Epithelial cell of esophagus (primary cell): ENCODE measurements at regions not wholly inside any gene's neighbourhood (a gene's known extent, or its start where the extent isn't known, plus 50 kb on each side); places are given as distances from the start of the nearest gene placed in this dataset.

Experiments
- DNase-seq: peaks from one replicate; pipeline ENCODE4 v3.0.0; 2010; ENCODE audit warnings: low read depth
- H3K4me3 ChIP-seq: 2 replicates; pipeline ENCODE4 v1.5.1; 2011; ENCODE audit warnings: mild to moderate bottlenecking, low read length, control low read depth
- CTCF ChIP-seq: IDR thresholded peaks from 2 replicates; pipeline ENCODE4 v1.5.1; 2011; ENCODE audit warnings: low read depth, mild to moderate bottlenecking, low read length, control low read depth, inconsistent platforms; ENCODE audit not compliant: insufficient read depth; ENCODE audit errors: missing control alignments

- DNase-seq = no peak
- TF ChIP-seq CTCF = no peak
- H3K4me3 ChIP-seq = no peak overlapping the region
Observed at GRCh38 chr12:85679296-85679695, 156.9 kb downstream of the RASSF9 start.

GRCh38 chr12:85680881-85681280 lies 155.3 kb downstream of the RASSF9 start:
- DNase-seq = no peak
- no peak overlapping the region for H3K4me3 ChIP-seq
- no peak for TF ChIP-seq CTCF

- TF ChIP-seq CTCF = no peak
- no peak overlapping the region for H3K4me3 ChIP-seq
- peak; percentile 50 for DNase-seq
Observed at GRCh38 chr12:85681333-85681732, 154.9 kb downstream of the RASSF9 start.

- no peak for DNase-seq
- H3K4me3 ChIP-seq = no peak overlapping the region
- TF ChIP-seq CTCF = no peak
Observed at GRCh38 chr12:85683051-85683450, 153.2 kb downstream of the RASSF9 start.

- H3K4me3 ChIP-seq = no peak overlapping the region
- TF ChIP-seq CTCF = no peak
- DNase-seq = no peak
Observed at GRCh38 chr12:85688837-85689236, 147.4 kb downstream of the RASSF9 start.

GRCh38 chr12:85690146-85690545 lies 146.1 kb downstream of the RASSF9 start:
- DNase-seq = no peak
- TF ChIP-seq CTCF = no peak
- no peak overlapping the region for H3K4me3 ChIP-seq

- no peak for TF ChIP-seq CTCF
- peak; percentile 5 for DNase-seq
- no peak overlapping the region for H3K4me3 ChIP-seq
Observed at GRCh38 chr12:85693093-85693665, 143.0 kb downstream of the RASSF9 start.
